ENCODE measurements at regions not wholly inside any gene's neighbourhood (a gene's known extent, or its start where the extent isn't known, plus 50 kb on each side); places are given as distances from the start of the nearest gene placed in this dataset.

GRCh38 chr5:18043344-18043743 is 409.1 kb downstream of the TAF11L14 start:
- no peak for DNase-seq (ENCODE audit: low read depth, low spot score)
- in situ Hi-C loops (cut with HindIII; ENCODE audit: low pct_unique_long_range_greater_than_20kb, low sequenced_read_pairs) (no loop called here), intact Hi-C loops (cut with micrococcal nuclease; ENCODE audit: unreplicated experiment) (no loop called here)

GRCh38 chr5:18048449-18048848 is 414.2 kb downstream of the TAF11L14 start:
- no peak for DNase-seq (ENCODE audit: low read depth, low spot score)
- in situ Hi-C loops (cut with HindIII; ENCODE audit: low pct_unique_long_range_greater_than_20kb, low sequenced_read_pairs) (no loop called here), intact Hi-C loops (cut with micrococcal nuclease; ENCODE audit: unreplicated experiment) (no loop called here)
- no peak overlapping the region for H3K4me3 ChIP-seq (ENCODE audit: low read depth in 2 of 2, low read length in 2 of 2)
- H3K4me1 ChIP-seq (ENCODE audit: control insufficient read depth, insufficient read depth, low read length) = no peaks in the 10 kb centered on the region
- H3K27me3 ChIP-seq (ENCODE audit: control insufficient read depth, insufficient read depth, low read length) = no peaks in the 10 kb centered on the region
- no peak for ATAC-seq
- CTCF ChIA-PET = no interaction called here
- no TSS peak for BruUV-seq (replicated peaks)
- no peak for TF ChIP-seq SIN3A (IDR thresholded peaks at IDR 0.05; ENCODE audit: borderline replicate concordance, insufficient read depth, low read depth, low read length)
- no peak for TF ChIP-seq CTCF (IDR thresholded peaks at IDR 0.05)
- TF ChIP-seq REST (IDR thresholded peaks at IDR 0.05; ENCODE audit: insufficient read depth in 1 of 2, low read depth in 2 of 2, low read length in 1 of 2) = no peak
- TF ChIP-seq TCF7L2 (IDR thresholded peaks at IDR 0.05; ENCODE audit: low read depth, low read length) = no peak
- no peak for TF ChIP-seq POLR2AphosphoS5 (IDR thresholded peaks at IDR 0.05; ENCODE audit: low read depth, low read length)
- H3K27ac ChIP-seq (ENCODE audit: low read length) = no peak overlapping the region
- POLR2A ChIA-PET = no interaction called here
- no peaks in the 10 kb centered on the region for H3K36me3 ChIP-seq (ENCODE audit: control insufficient read depth, insufficient read depth, low read length)
- no peaks in the 10 kb centered on the region for H3K9me3 ChIP-seq (ENCODE audit: control insufficient read depth, insufficient read depth, low read depth, low read length)

More at GRCh38 chr5:18043344-18043743, 409.1 kb downstream of the TAF11L14 start:
- Histone ChIP-seq H3K27ac (ENCODE audit: low read length) (no peak overlapping the region), H3K4me1 (ENCODE audit: control insufficient read depth, insufficient read depth, low read length) (no peaks in the 10 kb centered on the region), H3K4me3 (ENCODE audit: low read depth in 2 of 2, low read length in 2 of 2) (no peak overlapping the region), H3K27me3 (ENCODE audit: control insufficient read depth, insufficient read depth, low read length) (no peaks in the 10 kb centered on the region), H3K36me3 (ENCODE audit: control insufficient read depth, insufficient read depth, low read length) (no peaks in the 10 kb centered on the region), H3K9me3 (ENCODE audit: control insufficient read depth, insufficient read depth, low read depth, low read length) (no peaks in the 10 kb centered on the region)
- TF ChIP-seq TCF7L2 (IDR thresholded peaks at IDR 0.05; ENCODE audit: low read depth, low read length) (no peak), REST (IDR thresholded peaks at IDR 0.05; ENCODE audit: insufficient read depth in 1 of 2, low read depth in 2 of 2, low read length in 1 of 2) (no peak), POLR2AphosphoS5 (IDR thresholded peaks at IDR 0.05; ENCODE audit: low read depth, low read length) (no peak), SIN3A (IDR thresholded peaks at IDR 0.05; ENCODE audit: borderline replicate concordance, insufficient read depth, low read depth, low read length) (no peak)
- ChIA-PET POLR2A (no interaction called here), CTCF (no interaction called here)
- no TSS peak for BruUV-seq (replicated peaks)
- no peak for ATAC-seq
